Endothelial cell of umbilical vein (primary cell): ENCODE measurements at regions not wholly inside any gene's neighbourhood (a gene's known extent, or its start where the extent isn't known, plus 50 kb on each side); places are given as distances from the start of the nearest gene placed in this dataset.

ENCODE experiments used
- BruUV-seq: library from RNA; stranded (reverse); fragments of 400-500 nt; replicated peaks from 2 replicates; lab custom pipeline; 2021; lab: Mats Ljungman, UMichigan
- CTCF ChIA-PET: fragments of 300-600, 350-600 bp; sonication (Branson Sonifier 250); formaldehyde crosslinking; loops from one replicate; lab custom pipeline; 2021; ENCODE audit warnings: antibody characterized with exemption, inconsistent platforms; lab: Charles Lee
- POLR2A ChIA-PET: fragments of 300-600, 350-600 bp; sonication (Branson Sonifier 250); formaldehyde crosslinking; loops from one replicate; lab custom pipeline; 2021; ENCODE audit warnings: antibody characterized with exemption, inconsistent platforms; lab: Charles Lee
- DNase-seq: peaks from one replicate; pipeline ENCODE4 v3.0.0-alpha.2; 2011; ENCODE audit warnings: low read depth, low spot score
- FAIRE-seq: peaks from 2 replicates; lab custom pipeline; 2011; peaks lifted over from hg19 to GRCh38; lab: Jason Lieb, UNC
- H2AFZ ChIP-seq: 2 replicates; pipeline ENCODE4 v1.6.0; 2012; ENCODE audit warnings: low read depth, low read length, control low read depth, inconsistent platforms
- H3K27ac ChIP-seq: 2 replicates; pipeline ENCODE4 v1.5.1; 2011; ENCODE audit warnings: low read depth, mild to moderate bottlenecking, control low read depth, low read length, moderate library complexity; ENCODE audit not compliant: insufficient read depth
- H3K27me3 ChIP-seq, 2 experiments: 2 replicates each; pipeline versions ENCODE4 v1.6.0 to v1.6.1; 2011; ENCODE audit warnings: low read length in 2 of 2, mixed read lengths in 1 of 2; ENCODE audit not compliant: control insufficient read depth in 2 of 2, insufficient read depth in 2 of 2
- H3K36me3 ChIP-seq, 2 experiments: 2 replicates in 1 of 2; 3 replicates in 1 of 2; pipeline ENCODE4 v1.5.1; 2011; ENCODE audit warnings: low read length in 2 of 2, mild to moderate bottlenecking in 1 of 2, moderate library complexity in 1 of 2; ENCODE audit not compliant: control insufficient read depth in 2 of 2, insufficient read depth in 2 of 2; ENCODE audit errors: extremely low read depth in 1 of 2
- H3K4me1 ChIP-seq: 3 replicates; pipeline ENCODE4 v1.5.1; 2011; ENCODE audit warnings: mild to moderate bottlenecking, low read length; ENCODE audit not compliant: control insufficient read depth, insufficient read depth; ENCODE audit errors: extremely low read depth
- H3K4me2 ChIP-seq: 2 replicates; pipeline ENCODE4 v1.6.1; 2011; ENCODE audit warnings: low read length, control low read depth, mixed read lengths; ENCODE audit not compliant: insufficient read depth
- H3K4me3 ChIP-seq, 3 experiments: fragments of 200-600 bp in 1 of 3; sonication (generic), shearing (Covaris generic) in 1 of 3; replicated peaks in 1 of 3; 2 replicates each; pipeline ENCODE4 v1.5.1; 2011 to 2016; ENCODE audit warnings: control low read depth in 3 of 3, low read length in 3 of 3, mild to moderate bottlenecking in 2 of 3, inconsistent platforms in 1 of 3, low read depth in 1 of 3, moderate library complexity in 1 of 3; ENCODE audit not compliant: insufficient read depth in 1 of 3
- H3K79me2 ChIP-seq: 2 replicates; pipeline ENCODE4 v1.6.0; 2012; ENCODE audit warnings: low read length, inconsistent platforms; ENCODE audit not compliant: control insufficient read depth, insufficient read depth
- H3K9ac ChIP-seq: replicated peaks from 2 replicates; pipeline ENCODE3; 2011; ENCODE audit warnings: low read length, control low read depth; ENCODE audit not compliant: insufficient read depth; ENCODE audit errors: extremely low read depth
- H3K9me1 ChIP-seq: replicated peaks from 3 replicates; pipeline ENCODE4 v1.6.0; 2011; ENCODE audit warnings: mild to moderate bottlenecking, low read length; ENCODE audit not compliant: control insufficient read depth, insufficient read depth; ENCODE audit errors: extremely low read depth
- H3K9me3 ChIP-seq: replicated peaks from 2 replicates; pipeline ENCODE4 v1.5.1; 2012; ENCODE audit warnings: low read length, inconsistent platforms; ENCODE audit not compliant: control insufficient read depth, insufficient read depth
- H4K20me1 ChIP-seq: replicated peaks from 2 replicates; pipeline ENCODE3; 2011; ENCODE audit warnings: mild to moderate bottlenecking, low read length; ENCODE audit not compliant: control insufficient read depth, insufficient read depth; ENCODE audit errors: extremely low read depth
- EZH2 ChIP-seq: IDR thresholded peaks from 2 replicates; pipeline ENCODE4 v1.6.1; 2012; ENCODE audit warnings: borderline replicate concordance, low read depth, mild to moderate bottlenecking, moderate library complexity, low read length, inconsistent platforms; ENCODE audit not compliant: severe bottlenecking
- FOS ChIP-seq: IDR thresholded peaks from 2 replicates; pipeline ENCODE4 v1.6.1; 2011; ENCODE audit warnings: mild to moderate bottlenecking, low read length, moderate library complexity, borderline replicate concordance; ENCODE audit not compliant: insufficient read depth
- GATA2 ChIP-seq: IDR thresholded peaks from 2 replicates; pipeline ENCODE4 v1.7.0; 2011; ENCODE audit warnings: low read depth, mild to moderate bottlenecking, moderate library complexity, mixed read lengths, low read length; ENCODE audit not compliant: insufficient read length, insufficient read depth
- JUN ChIP-seq: IDR thresholded peaks from 2 replicates; pipeline ENCODE4 v1.6.1; 2011; ENCODE audit warnings: borderline replicate concordance, low read depth; ENCODE audit not compliant: insufficient read length, insufficient read depth
- MYC ChIP-seq: IDR thresholded peaks from one replicate; pipeline ENCODE4 v1.6.1; 2011; ENCODE audit warnings: mild to moderate bottlenecking, low read depth, low read length
- POLR2A ChIP-seq: IDR thresholded peaks from 2 replicates; pipeline ENCODE4 v1.6.1; 2012; ENCODE audit warnings: low read depth, mild to moderate bottlenecking, control low read depth, low read length
- POLR2AphosphoS5 ChIP-seq: IDR thresholded peaks from 2 replicates; pipeline ENCODE4 v1.6.1; 2012; ENCODE audit warnings: low read depth, mild to moderate bottlenecking, control low read depth, low read length, moderate library complexity; ENCODE audit not compliant: insufficient read depth
- dilution Hi-C: fragments of 300-500 bp; cut with MboI; formaldehyde crosslinking; loops from one replicate; pipeline ENCODE4 v1.15.0; 2019; ENCODE audit warnings: low sequenced_read_pairs; ENCODE audit not compliant: extremely low pct_ligation_motif_present
- intact Hi-C: fragments of 100-400 bp; cut with micrococcal nuclease; formaldehyde crosslinking; loops from one replicate; pipeline ENCODE4 v1.10.0; 2022
- TF ChIP-seq, protein P1 (sequence below), 2 donors: IDR thresholded peaks; 1 replicate in 1 of 2; 2 replicates in 1 of 2; pipeline ENCODE4 v1.5.1; 2011; ENCODE audit warnings: low read length in 2 of 2, mild to moderate bottlenecking in 2 of 2, moderate library complexity in 2 of 2, control low read depth in 1 of 2, inconsistent platforms in 1 of 2, low read depth in 1 of 2; ENCODE audit not compliant: insufficient read depth in 1 of 2; ENCODE audit errors: extremely low read depth in 1 of 2
- TF ChIP-seq, protein P2 (sequence below): IDR thresholded peaks from 2 replicates; pipeline ENCODE4 v1.6.1; 2011; ENCODE audit not compliant: insufficient read depth, insufficient read length

DNA sequence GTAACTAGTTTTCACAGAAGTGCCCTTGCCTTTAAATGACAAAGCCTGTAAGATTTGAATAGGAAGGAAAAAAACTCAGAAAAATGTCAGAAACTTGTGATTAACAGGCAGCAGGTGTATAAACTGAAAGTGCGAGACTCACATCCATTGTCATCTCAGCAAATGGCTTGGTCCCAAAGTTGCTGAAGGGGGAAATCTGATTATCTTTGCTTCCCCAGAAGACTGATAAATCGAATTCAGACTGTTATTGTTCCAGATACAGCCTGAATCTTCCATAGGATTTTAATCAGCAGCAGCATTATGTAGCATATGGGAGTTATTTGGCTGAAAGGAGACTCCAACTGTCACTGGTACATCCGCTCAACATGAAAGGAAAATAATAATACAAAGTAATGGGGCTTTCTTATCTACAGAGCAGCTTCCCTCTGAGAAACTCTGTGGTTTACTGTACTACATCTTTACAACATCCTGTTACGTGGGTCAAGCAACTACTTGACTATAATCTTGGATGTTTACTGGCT is 550.4 kb upstream of the CCDC54 start:
- H3K4me3 ChIP-seq, result no peak overlapping the region
- no peaks in the 10 kb centered on the region for H3K9me3 ChIP-seq
- POLR2A ChIA-PET, result no interaction called here
- H4K20me1 ChIP-seq, result no peaks in the 10 kb centered on the region
- peak; percentile 67 for DNase-seq
- H3K9ac ChIP-seq, result no peak overlapping the region
- FAIRE-seq, result no peak
- intact Hi-C loops, result loop anchor here (10.0 kb wide), 1 partner anchor 238 kb away; no protein-coding TSS in a partner anchor
- H3K36me3 ChIP-seq, result no peaks in the 10 kb centered on the region
- dilution Hi-C loops, result no loop called here
- H2AFZ ChIP-seq, result no peak overlapping the region
- CTCF ChIA-PET, result interaction anchor here (0.9 to 1.2 kb wide), 2 partner anchors 16 to 238 kb away, joined by 3 read pairs; no protein-coding TSS in a partner anchor
- no peaks in the 10 kb centered on the region for H3K27me3 ChIP-seq
- H3K27ac ChIP-seq, result no peak overlapping the region
- no peaks in the 10 kb centered on the region for H3K79me2 ChIP-seq
- H3K4me1 ChIP-seq, result no peaks in the 10 kb centered on the region
- no peaks in the 10 kb centered on the region for H3K9me1 ChIP-seq
- TF ChIP-seq JUN, result no peak
- TF ChIP-seq POLR2A, result no peak
- TF ChIP-seq, protein P1, sequence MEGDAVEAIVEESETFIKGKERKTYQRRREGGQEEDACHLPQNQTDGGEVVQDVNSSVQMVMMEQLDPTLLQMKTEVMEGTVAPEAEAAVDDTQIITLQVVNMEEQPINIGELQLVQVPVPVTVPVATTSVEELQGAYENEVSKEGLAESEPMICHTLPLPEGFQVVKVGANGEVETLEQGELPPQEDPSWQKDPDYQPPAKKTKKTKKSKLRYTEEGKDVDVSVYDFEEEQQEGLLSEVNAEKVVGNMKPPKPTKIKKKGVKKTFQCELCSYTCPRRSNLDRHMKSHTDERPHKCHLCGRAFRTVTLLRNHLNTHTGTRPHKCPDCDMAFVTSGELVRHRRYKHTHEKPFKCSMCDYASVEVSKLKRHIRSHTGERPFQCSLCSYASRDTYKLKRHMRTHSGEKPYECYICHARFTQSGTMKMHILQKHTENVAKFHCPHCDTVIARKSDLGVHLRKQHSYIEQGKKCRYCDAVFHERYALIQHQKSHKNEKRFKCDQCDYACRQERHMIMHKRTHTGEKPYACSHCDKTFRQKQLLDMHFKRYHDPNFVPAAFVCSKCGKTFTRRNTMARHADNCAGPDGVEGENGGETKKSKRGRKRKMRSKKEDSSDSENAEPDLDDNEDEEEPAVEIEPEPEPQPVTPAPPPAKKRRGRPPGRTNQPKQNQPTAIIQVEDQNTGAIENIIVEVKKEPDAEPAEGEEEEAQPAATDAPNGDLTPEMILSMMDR (IDR thresholded peaks at IDR 0.05; ENCODE audit: extremely low read depth in 1 of 2, insufficient read depth in 1 of 2, low read depth in 1 of 2, low read length in 2 of 2), result no peak
- no peak for TF ChIP-seq POLR2AphosphoS5
- TF ChIP-seq MYC, result no peak
- no peak for TF ChIP-seq FOS
- TF ChIP-seq, protein P2, sequence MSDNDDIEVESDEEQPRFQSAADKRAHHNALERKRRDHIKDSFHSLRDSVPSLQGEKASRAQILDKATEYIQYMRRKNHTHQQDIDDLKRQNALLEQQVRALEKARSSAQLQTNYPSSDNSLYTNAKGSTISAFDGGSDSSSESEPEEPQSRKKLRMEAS, result no peak
- TF ChIP-seq GATA2, result no peak
- no peak for TF ChIP-seq EZH2
- BruUV-seq, result no TSS peak
- no peak overlapping the region for H3K4me2 ChIP-seq
